ENCODE measurements at regions not wholly inside any gene's neighbourhood (a gene's known extent, or its start where the extent isn't known, plus 50 kb on each side); places are given as distances from the start of the nearest gene placed in this dataset.

DNA sequence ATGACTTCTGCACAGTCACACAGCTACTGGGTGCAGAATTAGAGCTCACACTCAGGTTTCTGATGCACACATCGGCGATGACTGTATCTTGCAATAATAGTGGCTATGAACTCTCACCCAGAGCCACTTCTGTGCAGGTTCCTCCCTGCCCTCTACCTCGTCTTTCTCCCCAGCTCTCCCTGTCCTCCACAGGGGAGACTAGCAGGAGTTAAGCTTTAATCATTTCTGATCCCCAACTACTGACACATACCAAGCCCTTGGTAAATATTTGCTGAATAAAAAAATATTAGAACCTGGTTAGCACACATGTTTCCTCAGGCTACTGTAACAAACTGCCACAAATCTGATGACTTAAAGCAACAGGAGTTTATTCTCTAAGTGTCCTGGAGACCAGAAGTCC lies 222.7 kb upstream of the FOXA2 start:
- H3K9me3 ChIP-seq = no peaks in the 10 kb centered on the region
- H3K36me3 ChIP-seq = no peaks in the 10 kb centered on the region
- H3K27ac ChIP-seq = no peak overlapping the region
- peaks cover 0 to 6% of the 10 kb centered on the region in 2 donors for H3K4me1 ChIP-seq
- no peak overlapping the region for H3K4me3 ChIP-seq
- intact Hi-C loops (cut with DNase I) = no loop called here
- no peak for DNase-seq (ENCODE audit: low spot score in 2 of 2)
- H3K27me3 ChIP-seq = no peaks in the 10 kb centered on the region
- TF ChIP-seq, protein P1, sequence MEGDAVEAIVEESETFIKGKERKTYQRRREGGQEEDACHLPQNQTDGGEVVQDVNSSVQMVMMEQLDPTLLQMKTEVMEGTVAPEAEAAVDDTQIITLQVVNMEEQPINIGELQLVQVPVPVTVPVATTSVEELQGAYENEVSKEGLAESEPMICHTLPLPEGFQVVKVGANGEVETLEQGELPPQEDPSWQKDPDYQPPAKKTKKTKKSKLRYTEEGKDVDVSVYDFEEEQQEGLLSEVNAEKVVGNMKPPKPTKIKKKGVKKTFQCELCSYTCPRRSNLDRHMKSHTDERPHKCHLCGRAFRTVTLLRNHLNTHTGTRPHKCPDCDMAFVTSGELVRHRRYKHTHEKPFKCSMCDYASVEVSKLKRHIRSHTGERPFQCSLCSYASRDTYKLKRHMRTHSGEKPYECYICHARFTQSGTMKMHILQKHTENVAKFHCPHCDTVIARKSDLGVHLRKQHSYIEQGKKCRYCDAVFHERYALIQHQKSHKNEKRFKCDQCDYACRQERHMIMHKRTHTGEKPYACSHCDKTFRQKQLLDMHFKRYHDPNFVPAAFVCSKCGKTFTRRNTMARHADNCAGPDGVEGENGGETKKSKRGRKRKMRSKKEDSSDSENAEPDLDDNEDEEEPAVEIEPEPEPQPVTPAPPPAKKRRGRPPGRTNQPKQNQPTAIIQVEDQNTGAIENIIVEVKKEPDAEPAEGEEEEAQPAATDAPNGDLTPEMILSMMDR (IDR thresholded peaks at IDR 0.05) = no peak

DNA sequence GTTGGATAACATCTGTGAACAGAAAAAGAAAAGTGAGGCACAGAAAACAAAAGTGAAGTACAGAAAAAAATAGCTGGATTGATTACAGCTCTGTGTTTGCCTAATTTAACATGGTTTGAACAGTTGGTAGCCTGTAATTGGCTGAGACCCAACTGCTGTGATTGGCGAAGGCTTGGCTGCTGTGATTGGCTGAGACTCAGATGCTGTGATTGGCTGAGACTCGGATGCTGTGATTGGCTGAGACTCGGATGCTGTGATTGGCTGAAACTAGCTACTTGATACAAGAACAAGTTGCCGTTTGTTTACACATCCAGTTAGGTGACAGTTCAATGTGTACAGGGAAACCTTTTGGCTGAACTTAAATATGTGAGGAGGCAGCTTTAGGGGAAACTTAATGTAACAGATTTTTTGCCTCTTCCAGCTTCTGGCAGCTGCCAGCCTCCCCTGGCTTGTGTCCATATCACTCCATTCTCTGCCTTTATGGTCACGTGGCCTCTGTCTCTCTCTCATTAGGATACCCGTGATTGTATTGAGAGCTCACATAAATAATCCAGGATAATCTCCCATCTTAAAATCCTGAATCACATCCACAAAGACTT lies 223.4 kb upstream of the FOXA2 start:
- Histone ChIP-seq H3K36me3 (no peaks in the 10 kb centered on the region), H3K27ac (no peak overlapping the region), H3K9me3 (no peaks in the 10 kb centered on the region), H3K4me3 (no peak overlapping the region), H3K4me1 (peaks cover 0 to 6% of the 10 kb centered on the region in 2 donors), H3K27me3 (no peaks in the 10 kb centered on the region)
- DNase-seq (ENCODE audit: low spot score in 2 of 2) = no peak
- TF ChIP-seq, protein P1 (IDR thresholded peaks at IDR 0.05) = no peak
- intact Hi-C loops (cut with DNase I) = no loop called here

DNA sequence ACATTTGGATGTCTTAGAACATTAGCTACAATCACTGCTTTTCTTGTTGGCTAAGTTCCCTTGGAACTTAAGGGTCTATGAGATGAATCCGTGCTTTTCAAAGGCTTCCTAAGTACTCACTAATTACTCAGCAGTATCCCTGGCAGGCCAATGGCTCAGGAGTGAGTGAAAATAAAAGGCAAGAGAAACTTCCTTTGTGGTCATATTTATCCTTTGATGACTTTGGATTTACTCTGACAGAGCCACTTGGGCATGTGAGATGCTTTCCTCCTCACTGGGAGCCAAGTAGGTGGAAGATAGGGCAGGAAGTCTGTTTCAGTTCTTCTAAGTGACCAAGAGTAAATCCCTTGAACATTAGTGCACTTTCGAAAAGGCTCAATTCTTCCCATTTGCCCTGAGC lies 224.3 kb upstream of the FOXA2 start:
- no peaks in the 10 kb centered on the region for H3K36me3 ChIP-seq
- H3K27ac ChIP-seq = no peak overlapping the region
- TF ChIP-seq, protein P1 (IDR thresholded peaks at IDR 0.05) = no peak
- no peak overlapping the region for H3K4me3 ChIP-seq
- DNase-seq (ENCODE audit: low spot score in 2 of 2) = no peak
- intact Hi-C loops (cut with DNase I) = no loop called here
- peaks cover 0 to 6% of the 10 kb centered on the region in 2 donors for H3K4me1 ChIP-seq
- no peaks in the 10 kb centered on the region for H3K9me3 ChIP-seq
- H3K27me3 ChIP-seq = no peaks in the 10 kb centered on the region

DNA sequence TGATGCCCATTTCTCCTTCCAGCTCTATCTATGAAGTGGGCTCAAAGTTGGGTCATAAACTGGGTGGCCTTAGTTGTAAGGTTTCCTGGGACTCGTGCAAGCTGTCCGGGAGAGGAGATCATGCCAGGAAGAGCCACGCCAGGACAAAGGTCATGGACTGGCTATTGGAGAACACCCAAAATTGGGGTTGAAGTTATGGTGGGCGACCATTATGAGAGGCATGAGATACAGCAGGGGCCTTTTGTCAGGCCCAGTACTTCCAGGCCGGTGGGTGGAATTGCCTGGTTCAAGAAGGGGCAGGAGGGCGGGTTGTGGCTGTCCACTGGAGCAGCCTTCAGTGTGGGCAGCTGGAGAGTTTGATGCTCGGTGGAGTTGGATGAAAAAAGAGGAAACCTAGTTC lies 225.1 kb upstream of the SSTR4 start:
- Histone ChIP-seq H3K4me1 (peaks cover 0 to under 1% of the 10 kb centered on the region in 2 donors), H3K36me3 (no peaks in the 10 kb centered on the region), H3K27ac (no peak overlapping the region), H3K27me3 (no peaks in the 10 kb centered on the region), H3K4me3 (no peak overlapping the region), H3K9me3 (no peaks in the 10 kb centered on the region)
- no peak for DNase-seq (ENCODE audit: low spot score in 2 of 2)
- TF ChIP-seq, protein P1 (IDR thresholded peaks at IDR 0.05) = no peak
- intact Hi-C loops (cut with DNase I) = no loop called here

DNA sequence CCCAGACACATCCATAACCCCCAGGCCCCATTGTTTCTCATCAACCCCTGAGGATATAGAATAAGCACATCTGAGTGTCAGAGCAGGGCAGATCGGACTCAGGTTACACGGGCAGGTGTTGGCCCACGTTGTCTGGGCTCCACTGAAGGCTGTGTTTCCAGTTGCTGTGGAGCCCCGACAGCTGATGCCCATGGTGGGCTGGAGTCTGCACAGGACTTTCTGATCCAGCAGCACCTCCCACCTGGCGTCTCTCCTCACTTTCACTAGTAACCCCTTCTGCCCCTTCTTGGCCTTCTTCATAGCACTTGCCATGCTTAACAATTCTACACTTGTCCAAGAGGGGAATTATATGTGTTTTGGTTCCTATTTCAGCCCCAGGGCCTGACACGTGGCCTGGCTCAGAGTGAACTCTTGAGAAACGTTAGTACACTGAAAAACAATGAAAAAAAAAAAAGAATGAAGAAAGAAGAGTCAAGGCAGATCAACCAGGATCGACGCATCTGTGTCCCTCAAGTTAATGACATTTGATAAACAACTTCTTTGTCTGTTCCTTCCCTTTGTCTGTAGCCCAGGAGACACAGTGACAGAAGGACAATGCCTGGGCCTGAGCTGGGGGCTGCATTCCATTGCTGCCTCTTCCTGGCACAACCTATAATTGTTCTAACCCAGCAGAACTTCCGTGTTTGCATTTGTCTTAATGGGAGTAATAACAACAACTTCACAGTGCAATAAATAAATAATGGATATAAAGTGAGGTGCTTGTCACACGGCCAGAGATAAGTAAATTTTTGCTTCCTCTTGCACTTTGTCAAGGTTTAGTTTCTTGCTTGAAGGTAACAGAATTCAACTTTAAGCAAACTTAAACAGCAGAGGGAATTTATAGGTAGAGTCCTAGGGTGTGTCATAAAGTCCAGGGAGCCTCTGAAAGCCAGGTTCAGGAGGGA lies 224.2 kb upstream of the SSTR4 start:
- DNase-seq (ENCODE audit: low spot score in 2 of 2) = no peak
- Histone ChIP-seq H3K27ac (no peak overlapping the region), H3K27me3 (no peaks in the 10 kb centered on the region), H3K36me3 (no peaks in the 10 kb centered on the region), H3K4me1 (no peaks in the 10 kb centered on the region), H3K9me3 (no peaks in the 10 kb centered on the region), H3K4me3 (no peak overlapping the region)
- intact Hi-C loops (cut with DNase I) = no loop called here
- TF ChIP-seq, protein P1 (IDR thresholded peaks at IDR 0.05) = no peak
